Stimulated activated CD8-positive, alpha-beta memory T cell treated with anti-CD3 and anti-CD28 coated beads, Interleukin-4, amount 100 ng/mL, for 48 hours (primary cell): ENCODE measurements at regions not wholly inside any gene's neighbourhood (a gene's known extent, or its start where the extent isn't known, plus 50 kb on each side); places are given as distances from the start of the nearest gene placed in this dataset.

Experiments
- DNase-seq: peaks from one replicate; pipeline ENCODE4 v3.0.0-alpha.2; 2020

GRCh38 chr11:71201936-71202597 is 50.3 kb downstream of the SHANK2 start:
- DNase-seq, result no peak

GRCh38 chr11:71201231-71201630 is 51.1 kb downstream of the SHANK2 start:
- no peak for DNase-seq

- no peak for DNase-seq
These were observed 51.6 kb downstream of the SHANK2 start for GRCh38 chr11:71200761-71201160.

DNA sequence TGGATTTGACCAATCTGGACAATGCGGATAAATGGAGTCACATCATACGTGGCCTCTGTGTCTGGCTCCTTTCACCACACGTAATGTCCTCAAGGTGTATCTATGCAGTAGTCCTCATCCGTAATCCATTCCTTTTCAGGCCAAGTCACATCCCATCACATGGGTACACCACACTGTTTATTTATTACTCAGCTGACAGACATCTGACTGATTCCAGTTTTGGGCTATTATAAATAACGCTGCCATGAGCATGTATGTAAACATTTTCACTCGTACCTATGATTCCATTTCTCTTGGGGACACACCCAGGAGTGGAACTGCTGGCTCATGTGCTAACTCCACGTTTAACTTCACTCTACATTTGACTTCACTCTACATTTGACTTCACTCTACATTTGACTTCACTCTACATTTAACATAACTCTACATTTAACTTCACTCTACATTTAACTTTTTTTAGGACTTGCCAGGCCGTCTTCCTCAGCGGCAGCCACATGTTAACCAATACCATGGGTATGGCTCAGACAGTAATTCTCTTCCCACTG is 52.1 kb downstream of the SHANK2 start:
- no peak for DNase-seq

- no peak for DNase-seq
These were observed 53.1 kb downstream of the SHANK2 start for GRCh38 chr11:71199226-71199820.

GRCh38 chr11:71198823-71199165 is 53.6 kb downstream of the SHANK2 start:
- no peak for DNase-seq

GRCh38 chr11:71198141-71198822 is 54.1 kb downstream of the SHANK2 start:
- no peak for DNase-seq

GRCh38 chr11:71197096-71197495 is 55.3 kb downstream of the SHANK2 start:
- no peak for DNase-seq

GRCh38 chr11:71194710-71195109 is 57.7 kb downstream of the SHANK2 start:
- DNase-seq, result no peak

GRCh38 chr11:71193431-71193830 is 58.9 kb downstream of the SHANK2 start:
- DNase-seq, result no peak

DNA sequence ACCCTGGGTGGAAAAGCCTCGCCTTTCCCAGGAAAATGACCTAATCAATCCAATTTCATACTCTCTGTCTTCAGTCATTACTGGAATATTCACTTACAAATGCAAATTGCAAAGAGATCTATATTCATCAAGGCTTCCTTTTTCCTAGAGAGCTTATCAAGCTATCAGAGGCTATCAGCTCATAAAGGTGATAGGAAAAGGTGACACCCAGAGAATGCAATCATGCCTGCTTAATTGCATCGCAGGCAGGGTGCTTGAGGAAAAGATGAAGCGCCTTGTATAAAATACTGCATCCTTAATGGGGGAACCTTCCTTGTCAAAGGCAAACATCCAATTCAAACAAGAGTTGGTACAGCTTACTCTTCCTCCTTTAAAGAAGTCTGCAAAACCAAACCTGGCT is 59.7 kb downstream of the SHANK2 start:
- DNase-seq, result no peak

DNA sequence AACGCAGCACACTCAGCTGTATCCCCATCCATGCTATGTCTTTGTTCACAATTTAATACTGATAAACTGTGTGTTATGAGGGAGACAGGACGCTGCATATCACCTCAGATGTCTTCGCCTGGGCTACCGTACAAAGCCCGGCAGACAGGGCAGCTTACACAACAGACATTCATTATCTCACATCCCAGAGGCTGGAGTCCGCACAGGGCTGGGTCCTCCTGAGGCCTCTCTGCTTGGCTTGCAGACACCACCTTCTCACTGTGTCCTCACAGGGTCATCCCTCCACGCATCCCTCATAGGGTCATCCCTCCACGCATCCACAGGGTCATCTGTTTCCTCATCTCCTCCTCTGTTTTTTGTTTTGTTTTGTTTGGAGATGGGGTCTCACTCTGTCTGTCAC is 61.2 kb downstream of the SHANK2 start:
- no peak for DNase-seq

GRCh38 chr11:71190551-71190950 is 61.8 kb downstream of the SHANK2 start:
- DNase-seq, result no peak

DNA sequence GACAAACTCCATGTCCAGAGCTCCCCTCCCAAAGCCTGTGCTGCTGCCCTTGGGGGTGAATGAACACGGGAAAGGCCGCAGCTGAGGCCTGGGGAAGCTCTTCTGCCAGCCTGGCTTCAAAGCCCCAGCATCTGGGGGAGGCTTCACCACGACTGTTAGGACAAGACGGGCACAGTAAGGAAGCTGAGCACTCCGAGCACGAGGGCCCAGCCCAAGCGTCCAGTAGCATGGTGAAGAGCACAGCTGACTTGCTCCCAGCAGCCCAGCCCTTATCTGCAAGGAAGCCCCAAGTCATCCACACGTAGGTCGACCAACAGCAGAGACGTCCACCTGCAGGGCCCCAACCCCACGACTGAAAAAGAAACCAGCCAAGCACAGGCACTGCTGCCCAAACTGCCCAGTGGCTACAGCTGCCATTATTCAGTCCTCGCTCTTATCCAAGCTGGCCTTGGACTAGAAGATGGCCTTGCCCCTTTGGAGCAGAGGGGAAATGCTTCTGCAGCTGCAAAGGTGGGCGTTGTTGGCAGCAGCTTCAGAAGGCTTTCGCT is 62.5 kb downstream of the SHANK2 start:
- no peak for DNase-seq

DNA sequence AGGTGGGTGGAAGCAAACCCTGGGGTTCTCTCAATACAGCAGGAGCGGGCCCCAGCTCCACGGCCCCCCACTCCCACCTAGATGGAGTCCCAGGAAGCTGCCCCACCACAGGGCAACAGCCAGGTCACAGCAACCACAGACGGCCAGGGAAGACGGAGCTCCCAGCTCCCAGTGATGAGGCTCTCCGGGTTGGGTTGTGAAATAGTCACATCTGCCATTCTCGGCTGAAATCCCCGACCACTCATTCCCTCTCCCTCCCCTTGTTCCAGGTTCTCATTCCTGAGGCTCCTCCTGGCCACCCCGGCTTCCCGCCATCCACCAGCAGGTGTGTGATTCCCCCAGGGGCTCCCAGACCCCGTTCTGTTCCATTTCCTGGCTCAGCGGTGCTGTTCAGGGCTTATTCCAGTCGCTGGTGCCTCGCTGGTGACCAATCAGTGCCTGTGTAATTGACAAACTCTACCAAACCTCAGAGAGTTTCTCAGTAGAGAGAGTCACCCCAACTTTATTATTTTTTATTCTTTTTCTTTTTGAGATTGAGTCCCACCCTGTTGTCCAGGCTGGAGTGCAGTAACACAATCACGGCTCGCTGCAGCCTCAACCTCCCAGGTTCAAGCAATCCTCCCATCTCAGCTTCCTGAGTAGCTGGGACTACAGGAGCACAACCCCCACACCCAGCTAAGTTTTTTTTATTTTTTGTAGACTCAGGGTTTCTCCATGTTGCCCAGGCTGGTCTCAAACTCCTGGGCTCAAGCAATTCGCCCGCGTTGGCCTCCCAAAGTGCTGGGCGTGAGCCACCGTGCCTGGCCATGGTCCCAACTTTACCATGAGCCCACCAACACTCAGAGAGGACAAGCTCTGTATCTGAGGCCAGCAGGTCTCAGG is 63.2 kb downstream of the SHANK2 start:
- DNase-seq, result no peak

DNA sequence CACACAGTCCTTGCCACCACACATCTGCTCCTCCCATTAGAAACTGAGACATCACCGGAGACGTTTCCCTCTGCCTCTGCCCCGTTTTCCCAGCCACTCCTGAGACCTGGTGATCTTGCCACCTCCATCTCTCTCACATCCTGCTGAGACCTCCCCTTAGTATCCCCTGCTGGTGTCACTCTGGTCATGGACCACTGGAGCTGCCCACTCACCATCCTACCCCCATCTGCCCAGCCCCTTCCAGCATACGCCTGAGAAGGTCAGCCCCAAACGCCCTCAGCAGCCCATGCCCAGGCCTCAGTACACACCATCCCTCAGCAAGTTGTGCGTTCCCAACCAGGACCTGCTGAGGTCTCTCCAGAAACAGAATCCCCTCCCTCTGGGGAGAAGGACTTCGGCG is 64.3 kb downstream of the SHANK2 start:
- no peak for DNase-seq

GRCh38 chr11:71186806-71187205 is 65.6 kb downstream of the SHANK2 start:
- no peak for DNase-seq

DNA sequence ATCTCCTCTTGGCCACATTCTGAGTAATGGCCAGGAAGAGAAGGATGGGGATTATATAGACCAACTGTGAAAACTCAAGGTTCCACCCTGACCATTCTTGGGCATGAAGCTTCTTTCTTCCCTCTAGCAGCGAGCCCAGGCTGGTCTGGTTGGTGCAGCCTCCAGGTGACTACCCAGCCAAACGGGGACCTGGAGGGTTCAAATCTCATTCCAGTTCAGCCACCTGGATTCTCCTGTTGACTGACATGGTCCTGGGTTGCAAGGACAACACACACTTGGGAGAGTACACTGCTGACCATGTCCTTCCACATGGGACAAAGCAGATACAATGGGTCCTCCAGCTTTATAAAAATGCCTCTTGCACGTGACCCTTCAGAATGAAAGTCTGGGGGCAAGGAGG is 67.0 kb downstream of the SHANK2 start:
- no peak for DNase-seq

DNA sequence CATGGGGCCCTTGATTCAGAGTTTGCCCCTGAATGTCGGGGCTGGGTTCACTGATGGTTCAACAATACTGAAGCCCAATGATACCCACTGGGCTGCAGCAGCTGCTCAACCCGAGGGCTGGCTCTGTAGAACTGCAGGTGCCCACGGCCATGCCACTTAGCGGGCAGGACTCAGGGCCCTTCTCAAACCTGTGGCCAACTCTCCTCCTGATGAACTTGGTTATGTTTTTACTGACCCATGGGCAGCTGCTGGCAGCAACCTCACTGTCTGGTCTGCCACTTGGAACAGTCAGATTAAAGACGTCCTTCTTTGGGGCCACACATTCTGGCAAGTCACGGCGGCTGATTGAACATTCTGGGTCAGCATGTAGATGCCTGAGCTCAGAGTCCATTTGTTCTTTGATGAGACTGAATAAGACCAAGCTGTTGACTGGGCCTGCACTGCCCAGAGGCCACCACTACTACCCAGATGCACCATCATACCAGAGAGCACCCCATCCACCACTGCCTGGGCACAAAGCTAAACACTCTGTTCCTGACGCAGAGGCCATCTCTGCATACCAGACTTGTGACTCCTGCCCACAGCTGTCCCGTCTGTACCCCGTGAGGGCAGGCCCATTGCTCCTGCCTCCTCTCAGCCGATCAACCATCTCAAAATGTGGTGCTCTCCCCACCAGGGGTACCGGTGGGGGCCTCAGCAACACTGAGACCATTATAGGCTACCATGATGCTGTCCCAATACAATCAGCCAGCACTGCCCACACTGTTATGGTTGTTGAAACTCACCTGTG is 67.8 kb downstream of the SHANK2 start:
- DNase-seq, result no peak

GRCh38 chr11:71183878-71184277 is 68.5 kb downstream of the SHANK2 start:
- DNase-seq, result no peak

DNA sequence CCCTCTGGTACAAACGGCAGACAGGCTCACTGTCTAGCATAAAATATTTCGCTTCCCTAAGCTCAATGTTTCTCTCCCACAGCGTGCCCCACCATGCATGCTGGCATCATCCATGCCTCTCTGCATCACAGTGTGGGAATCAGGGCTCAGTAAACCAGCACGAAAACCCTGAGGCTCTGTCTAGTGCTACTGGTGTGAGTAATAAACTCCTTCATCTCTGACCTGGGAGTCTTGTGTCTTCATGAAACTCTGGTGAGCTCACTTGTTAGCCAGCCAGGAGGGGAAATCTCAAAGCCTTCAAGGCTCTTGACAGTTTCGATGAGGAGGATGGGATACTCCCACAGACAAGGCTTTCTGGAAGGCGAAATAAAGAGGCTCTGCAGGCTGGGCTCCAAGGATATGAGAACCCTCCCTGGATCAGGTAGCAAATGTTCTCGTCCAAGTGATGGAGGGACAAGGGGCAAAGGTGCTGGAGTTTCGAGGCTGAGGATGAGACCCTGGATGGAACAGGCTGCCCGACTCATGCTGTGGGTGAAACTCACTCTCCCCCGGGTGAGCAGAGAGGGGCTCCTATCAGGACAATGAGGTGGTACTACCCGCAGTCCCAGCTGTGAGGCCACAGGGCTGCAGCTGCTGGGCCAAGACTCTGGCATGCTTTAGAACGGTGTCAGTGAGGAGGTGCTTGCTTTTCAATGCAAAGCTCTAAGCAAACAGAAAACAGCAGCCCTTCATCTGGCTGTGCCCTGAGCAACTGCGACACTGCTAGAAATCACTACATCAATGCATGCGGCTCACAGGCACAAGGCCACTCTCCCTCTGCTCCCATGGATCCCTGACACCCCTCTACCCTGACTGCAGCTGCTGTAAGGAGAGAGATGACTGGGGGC is 69.3 kb downstream of the SHANK2 start:
- no peak for DNase-seq
